H1 (cell line): ENCODE measurements at regions not wholly inside any gene's neighbourhood (a gene's known extent, or its start where the extent isn't known, plus 50 kb on each side); places are given as distances from the start of the nearest gene placed in this dataset.

Source experiments
- CTCF ChIA-PET: fragments of 300-600 bp; sonication (Branson Sonifier 250); formaldehyde crosslinking; loops from one replicate; lab custom pipeline; 2021; ENCODE audit not compliant: partially characterized antibody; lab: Charles Lee
- POLR2A ChIA-PET: fragments of 300-600 bp; sonication (Branson Sonifier 250); formaldehyde crosslinking; loops from one replicate; lab custom pipeline; 2021; ENCODE audit warnings: inconsistent platforms; ENCODE audit not compliant: partially characterized antibody; lab: Charles Lee
- DNase-seq, 2 experiments: peaks; one replicate each; pipeline versions ENCODE4 v3.0.0 to v3.0.0-alpha.2; 2010 to 2022; ENCODE audit warnings: low spot score in 2 of 2, low read depth in 1 of 2, mixed read lengths in 1 of 2
- FAIRE-seq: peaks from 2 replicates; lab custom pipeline; 2011; peaks lifted over from hg19 to GRCh38; lab: Jason Lieb, UNC
- H2AFZ ChIP-seq: 2 replicates; pipeline ENCODE4 v1.8.1; 2012; ENCODE audit warnings: low read length, inconsistent platforms
- H2AK5ac ChIP-seq: 2 replicates; pipeline ENCODE4 v1.6.1; 2013; ENCODE audit warnings: low read depth, low read length
- H2BK120ac ChIP-seq: replicated peaks from 2 replicates; pipeline ENCODE3; 2013; ENCODE audit warnings: low read depth, low read length, inconsistent platforms
- H2BK12ac ChIP-seq: 2 replicates; pipeline ENCODE4 v1.6.1; 2013; ENCODE audit warnings: low read depth, low read length
- H2BK15ac ChIP-seq: 2 replicates; pipeline ENCODE4 v1.6.1; 2013; ENCODE audit warnings: low read length
- H2BK20ac ChIP-seq: 2 replicates; pipeline ENCODE4 v1.6.1; 2013; ENCODE audit warnings: low read length
- H2BK5ac ChIP-seq: 2 replicates; pipeline ENCODE4 v1.6.1; 2013; ENCODE audit warnings: low read depth, low read length
- H3K14ac ChIP-seq: 2 replicates; pipeline ENCODE4 v1.6.1; 2013; ENCODE audit warnings: inconsistent platforms; ENCODE audit not compliant: insufficient read length
- H3K18ac ChIP-seq: 2 replicates; pipeline ENCODE4 v1.6.1; 2013; ENCODE audit warnings: low read length; ENCODE audit errors: extremely low read depth
- H3K23ac ChIP-seq: 2 replicates; pipeline ENCODE4 v1.6.1; 2013; ENCODE audit warnings: inconsistent platforms; ENCODE audit not compliant: insufficient read length
- H3K23me2 ChIP-seq: 2 replicates; pipeline ENCODE4 v1.6.1; 2013; ENCODE audit warnings: low read depth, low read length
- H3K27ac ChIP-seq: 2 replicates; pipeline ENCODE4 v1.6.1; 2011; ENCODE audit warnings: low read depth, low read length, inconsistent platforms
- H3K27me3 ChIP-seq, 4 experiments: replicated peaks in 1 of 4; 1 replicate in 1 of 4; 2 replicates in 3 of 4; pipeline versions ENCODE4 v1.6.1 to v1.8.1; 2011 to 2013; ENCODE audit warnings: low read length in 3 of 4, mild to moderate bottlenecking in 3 of 4, inconsistent platforms in 2 of 4, mixed read lengths in 2 of 4, moderate library complexity in 1 of 4; ENCODE audit not compliant: control insufficient read depth in 3 of 4, insufficient read depth in 3 of 4; ENCODE audit errors: extremely low read depth in 1 of 4
- H3K36me3 ChIP-seq, 4 experiments: 2 replicates each; pipeline versions ENCODE4 v1.6.1 to v1.8.1; 2011 to 2013; ENCODE audit warnings: mild to moderate bottlenecking in 4 of 4, low read length in 3 of 4, moderate library complexity in 2 of 4, control low read depth in 1 of 4, inconsistent platforms in 1 of 4; ENCODE audit not compliant: insufficient read depth in 4 of 4, control insufficient read depth in 2 of 4
- H3K4ac ChIP-seq: replicated peaks from 2 replicates; pipeline ENCODE3; 2013; ENCODE audit warnings: low read length, low read depth, mixed read lengths, inconsistent platforms; ENCODE audit not compliant: insufficient read length
- H3K4me1 ChIP-seq, 4 experiments: replicated peaks in 1 of 4; 1 replicate in 1 of 4; 2 replicates in 3 of 4; pipeline versions ENCODE4 v1.6.1 to v1.8.1; 2011 to 2013; ENCODE audit warnings: low read length in 3 of 4, inconsistent platforms in 2 of 4, mixed read lengths in 1 of 4; ENCODE audit not compliant: insufficient read depth in 4 of 4, control insufficient read depth in 3 of 4
- H3K4me2 ChIP-seq, 2 experiments: 2 replicates each; pipeline versions ENCODE4 v1.6.1 to v1.8.1; 2011 to 2013; ENCODE audit warnings: low read depth in 2 of 2, low read length in 2 of 2, control low read depth in 1 of 2, inconsistent platforms in 1 of 2, mild to moderate bottlenecking in 1 of 2; ENCODE audit not compliant: insufficient read depth in 1 of 2
- H3K4me3 ChIP-seq, 4 experiments: fragments of 200-600, 300-600 bp in 1 of 4; sonication (generic), shearing (Covaris generic), sonication (Bioruptor Twin) in 1 of 4; 2 replicates each; pipeline versions ENCODE4 v1.5.1 to v1.8.1; 2011 to 2016; ENCODE audit warnings: low read length in 4 of 4, low read depth in 3 of 4, control low read depth in 2 of 4, inconsistent platforms in 2 of 4, mild to moderate bottlenecking in 2 of 4, mixed read lengths in 1 of 4, moderate library complexity in 1 of 4; ENCODE audit not compliant: insufficient read depth in 2 of 4; ENCODE audit errors: extremely low read depth in 1 of 4
- H3K56ac ChIP-seq: replicated peaks from 2 replicates; pipeline ENCODE3; 2013; ENCODE audit warnings: low read depth, mild to moderate bottlenecking, mixed read lengths, low read length, inconsistent platforms; ENCODE audit not compliant: insufficient read length
- H3K79me1 ChIP-seq: 2 replicates; pipeline ENCODE4 v1.6.1; 2013; ENCODE audit warnings: low read depth, low read length, control low read depth
- H3K79me2 ChIP-seq, 2 experiments: 2 replicates each; pipeline versions ENCODE4 v1.6.1 to v1.8.1; 2012 to 2013; ENCODE audit warnings: low read length in 2 of 2, mild to moderate bottlenecking in 2 of 2, inconsistent platforms in 1 of 2; ENCODE audit not compliant: insufficient read depth in 2 of 2, control insufficient read depth in 1 of 2
- H3K9ac ChIP-seq, 4 experiments: replicated peaks in 1 of 4; 1 replicate in 1 of 4; 2 replicates in 3 of 4; pipeline versions ENCODE4 v1.6.1 to v1.8.1; 2011 to 2013; ENCODE audit warnings: low read depth in 3 of 4, low read length in 3 of 4, control low read depth in 2 of 4, mild to moderate bottlenecking in 2 of 4, moderate library complexity in 2 of 4, inconsistent platforms in 1 of 4; ENCODE audit errors: extremely low read depth in 1 of 4
- H3K9me3 ChIP-seq, 2 experiments: 2 replicates each; pipeline versions ENCODE4 v1.6.1 to v1.8.1; 2012 to 2013; ENCODE audit warnings: mild to moderate bottlenecking in 2 of 2, moderate library complexity in 2 of 2, control low read depth in 1 of 2, inconsistent platforms in 1 of 2, low read depth in 1 of 2, low read length in 1 of 2, mixed read lengths in 1 of 2; ENCODE audit not compliant: insufficient read depth in 2 of 2
- H4K20me1 ChIP-seq, 2 experiments: replicated peaks in 1 of 2; 2 replicates each; pipeline versions ENCODE3 to v1.8.1; 2011 to 2013; ENCODE audit warnings: inconsistent platforms in 2 of 2, low read length in 2 of 2, mild to moderate bottlenecking in 1 of 2; ENCODE audit not compliant: insufficient read depth in 2 of 2, control insufficient read depth in 1 of 2
- H4K5ac ChIP-seq: 2 replicates; pipeline ENCODE4 v1.6.1; 2013; ENCODE audit warnings: low read length, low read depth, mixed read lengths, inconsistent platforms; ENCODE audit not compliant: insufficient read length
- H4K8ac ChIP-seq: 2 replicates; pipeline ENCODE4 v1.8.0; 2013; ENCODE audit warnings: mild to moderate bottlenecking, moderate library complexity, low read length, inconsistent platforms; ENCODE audit not compliant: insufficient read depth; ENCODE audit errors: extremely low read depth
- H4K91ac ChIP-seq: replicated peaks from 2 replicates; pipeline ENCODE3; 2013; ENCODE audit warnings: low read length, mixed read lengths, inconsistent platforms; ENCODE audit not compliant: insufficient read length
- BCL11A ChIP-seq, 2 experiments: IDR thresholded peaks; one replicate each; pipeline ENCODE4 v1.6.1; 2011; ENCODE audit warnings: low read depth in 2 of 2, low read length in 2 of 2, mild to moderate bottlenecking in 2 of 2
- BRCA1 ChIP-seq: IDR thresholded peaks from 2 replicates; pipeline ENCODE4 v1.6.1; 2012; ENCODE audit warnings: low read depth, low read length, improper control_type of control experiment
- CBX5 ChIP-seq: fragments of 300-800, 300-1000 bp; sonication (generic); IDR thresholded peaks from 2 replicates; pipeline ENCODE4 v1.7.1; 2016; ENCODE audit warnings: antibody characterized with exemption, low read length, low read depth
- HDAC2 ChIP-seq, 2 experiments: fragments of 300-600 bp in 1 of 2; sonication (generic) in 1 of 2; IDR thresholded peaks; 2 replicates each; pipeline ENCODE4 v1.6.1; 2011 to 2012; ENCODE audit warnings: low read depth in 2 of 2, low read length in 2 of 2, mild to moderate bottlenecking in 2 of 2, moderate library complexity in 2 of 2, borderline replicate concordance in 1 of 2, inconsistent platforms in 1 of 2
- JUND ChIP-seq: IDR thresholded peaks from 2 replicates; pipeline ENCODE4 v1.6.1; 2011; ENCODE audit warnings: mild to moderate bottlenecking, improper control_type of control experiment, low read length
- KDM1A ChIP-seq: fragments of 200-600, 300-600 bp; sonication (generic); IDR thresholded peaks from 2 replicates; pipeline ENCODE4 v1.7.1; 2016; ENCODE audit warnings: mild to moderate bottlenecking, low read length, borderline replicate concordance
- KDM4A ChIP-seq: IDR thresholded peaks from one replicate; pipeline ENCODE4 v1.7.1; 2012; ENCODE audit warnings: low read depth, mild to moderate bottlenecking, moderate library complexity, low read length, inconsistent platforms; ENCODE audit not compliant: severe bottlenecking
- MAFK ChIP-seq: IDR thresholded peaks from 2 replicates; pipeline ENCODE4 v1.6.1; 2012; ENCODE audit warnings: low read depth, mild to moderate bottlenecking, improper control_type of control experiment, low read length
- POLR2A ChIP-seq, 2 experiments: IDR thresholded peaks; 1 replicate in 1 of 2; 2 replicates in 1 of 2; pipeline ENCODE4 v1.6.1; 2011; ENCODE audit warnings: low read depth in 2 of 2, low read length in 2 of 2, mild to moderate bottlenecking in 2 of 2; ENCODE audit errors: control extremely low read depth in 1 of 2
- RFX5 ChIP-seq: IDR thresholded peaks from 2 replicates; pipeline ENCODE4 v1.6.1; 2011; ENCODE audit warnings: low read depth, low read length, improper control_type of control experiment, borderline replicate concordance
- RNF2 ChIP-seq: fragments of 200-900, 300-1000 bp; sonication (generic); IDR thresholded peaks from 2 replicates; pipeline ENCODE4 v1.7.1; 2016; ENCODE audit warnings: borderline replicate concordance, low read depth, mild to moderate bottlenecking, antibody characterized with exemption, low read length; ENCODE audit not compliant: poor library complexity, severe bottlenecking; ENCODE audit errors: missing control alignments
- YY1 ChIP-seq: IDR thresholded peaks from 2 replicates; pipeline ENCODE4 v1.6.1; 2011; ENCODE audit warnings: low read depth, mild to moderate bottlenecking, low read length
- ZNF274 ChIP-seq: IDR thresholded peaks from 2 replicates; pipeline ENCODE4 v1.7.0; 2012; ENCODE audit warnings: low read length, borderline replicate concordance; ENCODE audit errors: extremely low read depth
- WGBS, 2 experiments: shearing (Covaris generic) in 1 of 2; methylation state at CpG; one replicate each; pipeline versions ENCODE4 v1.1.6 to v1.1.7; 2013 to 2015; ENCODE audit warnings: low lambda C conversion rate in 2 of 2, mixed read lengths in 2 of 2, inconsistent platforms in 1 of 2, low coverage in 1 of 2, missing lambda C conversion rate in 1 of 2; ENCODE audit not compliant: insufficient replicate concordance in 2 of 2, insufficient coverage in 1 of 2, insufficient read length in 1 of 2; ENCODE audit errors: extremely low coverage in 1 of 2, missing lambda C conversion rate in 1 of 2; 5-methylcytosine and 5-hydroxymethylcytosine counted together

DNA sequence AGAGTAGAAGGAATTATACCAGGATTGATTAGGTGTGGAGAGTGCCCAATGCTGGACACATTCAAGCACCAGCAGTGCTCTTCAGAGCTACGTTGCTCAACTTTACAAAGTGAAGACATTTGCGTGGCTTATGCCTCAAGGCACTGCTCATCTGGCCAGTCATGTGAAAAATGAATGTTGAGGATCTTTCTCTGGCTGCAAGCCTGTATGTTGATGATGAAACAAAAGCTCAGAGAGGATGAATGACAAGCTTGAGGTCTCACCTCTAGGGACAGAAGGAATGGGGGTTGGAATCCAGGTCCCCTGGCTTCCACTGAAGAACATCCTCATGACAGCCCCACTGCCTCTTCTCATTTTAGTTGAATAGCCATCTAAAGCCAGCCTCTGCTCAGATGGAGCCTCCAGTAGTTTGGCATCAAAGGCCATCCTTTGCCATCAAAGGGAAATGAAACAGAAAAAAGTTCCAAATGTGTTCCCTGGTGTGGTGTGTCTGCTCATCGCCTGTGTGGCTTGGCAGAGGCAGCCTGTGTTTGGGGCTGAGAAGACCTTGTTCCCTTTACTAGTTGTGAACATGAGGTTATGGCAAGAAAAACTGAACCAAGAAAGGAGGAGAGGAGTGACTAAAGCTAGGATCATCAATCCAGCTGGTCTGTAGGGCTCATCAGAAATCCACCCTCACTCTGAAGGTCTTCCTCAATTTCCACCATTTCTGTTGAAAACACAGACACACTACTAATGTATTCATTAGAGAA, 114.0 kb upstream of the KL start:
- no peak overlapping the region for H4K91ac ChIP-seq
- H3K9ac ChIP-seq, result no peak overlapping the region
- H3K9me3 ChIP-seq, result no peaks in the 10 kb centered on the region
- H2BK12ac ChIP-seq, result no peak overlapping the region; the same call in 1 of the 2 replicates
- no peak overlapping the region for H2BK120ac ChIP-seq
- H4K5ac ChIP-seq, result no peak overlapping the region
- H3K23ac ChIP-seq, result no peak overlapping the region
- no peaks in the 10 kb centered on the region for H3K79me1 ChIP-seq
- H4K20me1 ChIP-seq, result no peaks in the 10 kb centered on the region
- H3K27me3 ChIP-seq, result no peaks in the 10 kb centered on the region
- no peak overlapping the region for H2BK5ac ChIP-seq
- no peak overlapping the region for H3K4me2 ChIP-seq
- H2BK15ac ChIP-seq, result no peak overlapping the region
- peaks cover 0 to 7% (median 4%) of the 10 kb centered on the region in 4 experiments; a peak in 4 of 7 replicates for H3K4me1 ChIP-seq
- ChIA-PET CTCF (interaction anchor here (4.0 kb wide), 1 partner anchor 11 kb away, joined by 20 read pairs; no protein-coding TSS in a partner anchor), POLR2A (no interaction called here)
- DNase-seq (no peak), FAIRE-seq (no peak)
- no peak overlapping the region for H3K56ac ChIP-seq
- H3K4me3 ChIP-seq, result no peak overlapping the region
- peaks cover 0 to under 1% (median 0%) of the 10 kb centered on the region in 4 experiments; a peak in 1 of 8 replicates for H3K36me3 ChIP-seq
- no peak overlapping the region for H2AK5ac ChIP-seq
- 87% methylated on average over 3 of the region's 3 CpGs; no CpG with 5 or more reads in 1 of the 2 experiments for WGBS, 2 experiments
- H3K18ac ChIP-seq, result no peak overlapping the region
- H2AFZ ChIP-seq, result peak overlapping the region; percentile 67
- H3K79me2 ChIP-seq, result no peaks in the 10 kb centered on the region
- H3K4ac ChIP-seq, result no peak overlapping the region
- no peak overlapping the region for H3K14ac ChIP-seq
- no peak overlapping the region for H4K8ac ChIP-seq
- no peaks in the 10 kb centered on the region; the same call in 1 of the 2 replicates for H3K23me2 ChIP-seq
- H3K27ac ChIP-seq, result no peak overlapping the region
- H2BK20ac ChIP-seq, result no peak overlapping the region
- no peak for TF ChIP-seq BCL11A (IDR thresholded peaks at IDR 0.05; ENCODE audit: low read depth in 2 of 2, low read length in 2 of 2)
- no peak for TF ChIP-seq RNF2
- TF ChIP-seq CBX5, result no peak
- no peak for TF ChIP-seq KDM4A
- no peak for TF ChIP-seq POLR2A (IDR thresholded peaks at IDR 0.05; ENCODE audit: control extremely low read depth in 1 of 2, low read depth in 2 of 2, low read length in 2 of 2)
- TF ChIP-seq YY1, result no peak
- TF ChIP-seq HDAC2 (IDR thresholded peaks at IDR 0.05; ENCODE audit: borderline replicate concordance in 1 of 2, low read depth in 2 of 2, low read length in 2 of 2), result no peak
- no peak for TF ChIP-seq RFX5
- no peak for TF ChIP-seq MAFK
- TF ChIP-seq JUND, result no peak
- no peak for TF ChIP-seq KDM1A
- TF ChIP-seq ZNF274, result no peak
- no peak for TF ChIP-seq BRCA1
